PC-3 (cell line): ENCODE measurements at regions not wholly inside any gene's neighbourhood (a gene's known extent, or its start where the extent isn't known, plus 50 kb on each side); places are given as distances from the start of the nearest gene placed in this dataset.

Experiments
- ATAC-seq: fragments of 200-7000 bp; cut with Tn5 transposase; 2 replicates; pipeline ENCODE4 v1.9.1; 2020; ENCODE audit warnings: mild to moderate bottlenecking, moderate library complexity
- BruUV-seq: library from RNA; stranded (reverse); fragments of 400-500 nt; replicated peaks from 2 replicates; lab custom pipeline; 2021; lab: Mats Ljungman, UMichigan
- CTCF ChIA-PET: fragments of 300-600 bp; sonication (Branson Sonifier 250); formaldehyde crosslinking; loops from one replicate; lab custom pipeline; 2022; ENCODE audit warnings: antibody characterized with exemption; lab: Charles Lee
- POLR2A ChIA-PET: fragments of 300-600 bp; sonication (Branson Sonifier 250); formaldehyde crosslinking; loops from one replicate; lab custom pipeline; 2022; ENCODE audit warnings: antibody characterized with exemption; ENCODE audit not compliant: unreplicated experiment; lab: Charles Lee
- DNase-seq: peaks from one replicate; pipeline ENCODE4 v3.0.0-alpha.2; 2015
- H2AFZ ChIP-seq: fragments of 300-600 bp; sonication (generic); 2 replicates; pipeline ENCODE4 v1.6.0; 2016; ENCODE audit warnings: antibody characterized with exemption, low read length
- H3F3A ChIP-seq: fragments of 300-600 bp; sonication (generic); one replicate; pipeline ENCODE4 v1.6.0; 2017; ENCODE audit warnings: antibody characterized with exemption, low read length, control low read depth, mild to moderate bottlenecking; ENCODE audit not compliant: unreplicated experiment
- H3K27ac ChIP-seq: fragments of 300-600 bp; sonication (generic); 2 replicates; pipeline ENCODE4 v1.5.1; 2016; ENCODE audit warnings: mild to moderate bottlenecking, low read length
- H3K27me3 ChIP-seq: fragments of 300-600 bp; sonication (generic); 2 replicates; pipeline ENCODE4 v1.6.1; 2016; ENCODE audit warnings: low read length, mixed read lengths
- H3K36me3 ChIP-seq: fragments of 300-600 bp; sonication (generic); 2 replicates; pipeline ENCODE4 v1.6.1; 2016; ENCODE audit warnings: low read depth, mixed run types, low read length, mixed read lengths
- H3K4me1 ChIP-seq: fragments of 300-600 bp; sonication (generic); 2 replicates; pipeline ENCODE4 v1.5.1; 2016; ENCODE audit warnings: low read length; ENCODE audit not compliant: insufficient read depth
- H3K4me2 ChIP-seq: fragments of 300-600 bp; sonication (generic); 2 replicates; pipeline ENCODE4 v1.6.0; 2016; ENCODE audit warnings: low read length
- H3K4me3 ChIP-seq: fragments of 300-600 bp; sonication (generic); 2 replicates; pipeline ENCODE4 v1.5.1; 2016; ENCODE audit warnings: mild to moderate bottlenecking, low read length, mixed read lengths
- H3K79me2 ChIP-seq: fragments of 300-600 bp; sonication (generic); 2 replicates; pipeline ENCODE4 v1.6.1; 2017; ENCODE audit warnings: low read length, mixed read lengths
- H3K9ac ChIP-seq: fragments of 300-600 bp; sonication (generic); 2 replicates; pipeline ENCODE4 v1.6.0; 2016; ENCODE audit warnings: mild to moderate bottlenecking, low read length
- H3K9me2 ChIP-seq: fragments of 300-600 bp; sonication (generic); replicated peaks from 2 replicates; pipeline ENCODE4 v1.6.1; 2016; ENCODE audit warnings: mixed run types, low read length, mixed read lengths
- H3K9me3 ChIP-seq: fragments of 300-600 bp; sonication (generic); 2 replicates; pipeline ENCODE4 v1.6.1; 2016; ENCODE audit warnings: low read length, mixed read lengths
- H4K20me1 ChIP-seq: fragments of 300-600 bp; sonication (generic); 2 replicates; pipeline ENCODE4 v1.6.1; 2016; ENCODE audit warnings: low read length, mixed read lengths
- EZH2 ChIP-seq: fragments of 300-600 bp; sonication (generic); IDR thresholded peaks from one replicate; pipeline ENCODE4 v1.6.1; 2017; ENCODE audit warnings: antibody characterized with exemption, mild to moderate bottlenecking, low read length; ENCODE audit not compliant: unreplicated experiment
- EZH2phosphoT487 ChIP-seq: fragments of 300-600 bp; sonication (generic); IDR thresholded peaks from 2 replicates; pipeline ENCODE4 v1.6.1; 2018; ENCODE audit warnings: mild to moderate bottlenecking, antibody characterized with exemption, low read length, borderline replicate concordance
- intact Hi-C: fragments of 100-400 bp; cut with micrococcal nuclease; formaldehyde crosslinking; loops from 2 replicates; pipeline ENCODE4 v1.9.0; 2023
- TF ChIP-seq, protein P1 (sequence below): fragments of 300-600 bp; sonication (generic); conservative IDR thresholded peaks from 2 replicates; pipeline ENCODE4 v1.5.1; 2017; ENCODE audit warnings: antibody characterized with exemption, low read depth, mild to moderate bottlenecking, low read length

DNA sequence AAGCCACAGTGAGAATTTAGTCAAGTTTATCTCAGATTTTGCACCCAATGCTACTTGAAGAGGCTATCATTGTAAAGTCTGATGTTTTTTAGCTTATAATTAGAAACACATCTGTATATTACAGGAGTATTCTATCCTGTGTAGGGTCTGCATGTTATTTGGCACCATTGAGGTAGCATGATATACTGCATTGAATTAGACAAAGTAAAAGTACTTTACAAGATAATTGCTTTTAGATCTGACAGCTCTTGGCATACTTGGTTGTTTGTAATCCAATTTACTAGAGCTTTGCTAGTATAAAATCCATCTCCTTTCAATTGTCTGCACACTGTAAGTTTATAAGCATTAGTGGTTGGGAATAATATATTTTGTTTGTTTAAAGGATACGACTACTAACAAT, 714.3 kb downstream of the ANKRD7 start:
- no peak for ATAC-seq

DNA sequence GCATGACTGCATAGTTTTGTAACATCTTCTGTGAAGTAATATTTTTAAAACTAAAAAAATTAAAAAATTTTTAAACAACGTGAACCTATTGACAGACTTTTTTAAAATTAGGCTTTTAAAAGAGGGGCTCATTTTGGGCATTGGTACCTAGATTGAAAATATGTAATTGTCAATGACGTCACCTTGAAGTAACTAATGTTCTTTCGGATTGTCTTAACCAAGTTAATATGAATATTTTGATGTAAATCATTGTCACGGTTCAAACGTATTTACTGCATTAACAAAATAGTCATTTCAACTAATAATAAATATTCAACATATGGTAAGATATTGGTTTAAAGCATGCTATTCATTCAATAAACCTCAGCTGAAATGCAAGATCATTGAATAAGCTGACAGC, 719.8 kb downstream of the ANKRD7 start:
- H3K36me3 ChIP-seq, result no peaks in the 10 kb centered on the region
- ChIA-PET POLR2A (no interaction called here), CTCF (no interaction called here)
- no peaks in the 10 kb centered on the region for H3K4me1 ChIP-seq
- H3K4me2 ChIP-seq, result no peak overlapping the region
- no peaks in the 10 kb centered on the region for H3K79me2 ChIP-seq
- no peak for ATAC-seq
- intact Hi-C loops, result no loop called here
- no peaks in the 10 kb centered on the region for H4K20me1 ChIP-seq
- no peaks in the 10 kb centered on the region for H3K9me3 ChIP-seq
- H3K27me3 ChIP-seq, result no peaks in the 10 kb centered on the region
- no peak overlapping the region for H3K4me3 ChIP-seq
- no peaks in the 10 kb centered on the region for H3K9me2 ChIP-seq
- H3F3A ChIP-seq, result no peaks in the 10 kb centered on the region
- no peak overlapping the region for H3K27ac ChIP-seq
- TF ChIP-seq, protein P1, sequence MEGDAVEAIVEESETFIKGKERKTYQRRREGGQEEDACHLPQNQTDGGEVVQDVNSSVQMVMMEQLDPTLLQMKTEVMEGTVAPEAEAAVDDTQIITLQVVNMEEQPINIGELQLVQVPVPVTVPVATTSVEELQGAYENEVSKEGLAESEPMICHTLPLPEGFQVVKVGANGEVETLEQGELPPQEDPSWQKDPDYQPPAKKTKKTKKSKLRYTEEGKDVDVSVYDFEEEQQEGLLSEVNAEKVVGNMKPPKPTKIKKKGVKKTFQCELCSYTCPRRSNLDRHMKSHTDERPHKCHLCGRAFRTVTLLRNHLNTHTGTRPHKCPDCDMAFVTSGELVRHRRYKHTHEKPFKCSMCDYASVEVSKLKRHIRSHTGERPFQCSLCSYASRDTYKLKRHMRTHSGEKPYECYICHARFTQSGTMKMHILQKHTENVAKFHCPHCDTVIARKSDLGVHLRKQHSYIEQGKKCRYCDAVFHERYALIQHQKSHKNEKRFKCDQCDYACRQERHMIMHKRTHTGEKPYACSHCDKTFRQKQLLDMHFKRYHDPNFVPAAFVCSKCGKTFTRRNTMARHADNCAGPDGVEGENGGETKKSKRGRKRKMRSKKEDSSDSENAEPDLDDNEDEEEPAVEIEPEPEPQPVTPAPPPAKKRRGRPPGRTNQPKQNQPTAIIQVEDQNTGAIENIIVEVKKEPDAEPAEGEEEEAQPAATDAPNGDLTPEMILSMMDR, result no peak
- TF ChIP-seq EZH2phosphoT487 (no peak), EZH2 (no peak)
- H2AFZ ChIP-seq, result no peak overlapping the region
- no peak overlapping the region for H3K9ac ChIP-seq
- no TSS peak for BruUV-seq
- no peak for DNase-seq

More for the DNA sequence above, 714.3 kb downstream of the ANKRD7 start:
- ChIA-PET CTCF (no interaction called here), POLR2A (no interaction called here)
- no peaks in the 10 kb centered on the region for H3K4me1 ChIP-seq
- H3K4me3 ChIP-seq, result no peak overlapping the region
- no peaks in the 10 kb centered on the region for H4K20me1 ChIP-seq
- TF ChIP-seq, protein P1, result no peak
- TF ChIP-seq EZH2 (no peak), EZH2phosphoT487 (no peak)
- no peaks in the 10 kb centered on the region for H3F3A ChIP-seq
- H3K4me2 ChIP-seq, result no peak overlapping the region
- no peaks in the 10 kb centered on the region for H3K9me3 ChIP-seq
- H3K9me2 ChIP-seq, result no peaks in the 10 kb centered on the region
- DNase-seq, result no peak
- no peak overlapping the region for H3K27ac ChIP-seq
- no peak overlapping the region for H2AFZ ChIP-seq
- H3K36me3 ChIP-seq, result no peaks in the 10 kb centered on the region
- no peak overlapping the region for H3K9ac ChIP-seq
- intact Hi-C loops, result no loop called here
- H3K27me3 ChIP-seq, result no peaks in the 10 kb centered on the region
- no TSS peak for BruUV-seq
- H3K79me2 ChIP-seq, result no peaks in the 10 kb centered on the region

DNA sequence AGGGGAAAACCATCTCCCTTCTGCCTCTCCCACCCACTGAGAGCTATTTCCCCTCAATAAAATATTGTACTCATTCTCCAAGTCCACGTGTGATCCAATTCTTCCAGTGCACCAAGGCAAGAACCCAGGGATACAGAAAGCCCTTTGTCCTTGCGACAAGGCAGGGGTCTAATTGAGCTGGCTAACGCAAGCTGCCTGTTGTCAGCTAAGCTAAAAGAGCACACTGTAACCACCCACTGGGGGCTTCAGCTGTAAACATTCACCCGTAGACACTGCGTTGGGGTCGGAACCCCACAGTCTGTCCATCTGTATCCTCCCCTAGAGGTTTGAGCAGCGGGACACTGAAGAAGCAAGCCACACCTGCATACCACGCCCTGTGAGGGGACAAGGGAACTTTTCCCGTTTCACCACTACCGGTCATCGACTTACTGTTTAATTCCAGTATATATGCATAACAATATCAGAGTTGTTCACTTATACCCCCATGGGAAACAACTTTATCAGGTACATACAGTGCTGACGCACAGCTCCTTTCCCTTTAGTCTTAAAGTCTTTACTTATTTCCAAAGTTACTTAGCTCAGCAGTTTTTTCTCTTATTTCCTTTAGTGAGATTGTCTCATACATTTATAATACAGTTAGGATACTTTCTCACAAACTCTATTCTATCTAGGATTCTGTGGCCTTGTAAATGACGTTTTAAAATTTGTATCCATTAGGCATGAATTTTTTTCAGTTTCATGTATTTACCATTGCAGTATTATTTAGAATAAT, 721.6 kb downstream of the ANKRD7 start:
- no peaks in the 10 kb centered on the region for H3K4me1 ChIP-seq
- ChIA-PET POLR2A (interaction anchor here (0.5 kb wide), 1 partner anchor 351 kb away, joined by 3 read pairs; no protein-coding TSS in a partner anchor), CTCF (no interaction called here)
- ATAC-seq (no peak), DNase-seq (no peak)
- H3K36me3 ChIP-seq, result no peaks in the 10 kb centered on the region
- H3K79me2 ChIP-seq, result no peaks in the 10 kb centered on the region
- no TSS peak for BruUV-seq
- no peak overlapping the region for H3K9ac ChIP-seq
- no peak overlapping the region for H2AFZ ChIP-seq
- TF ChIP-seq EZH2phosphoT487 (no peak), EZH2 (no peak)
- TF ChIP-seq, protein P1, result no peak
- H3K9me3 ChIP-seq, result no peaks in the 10 kb centered on the region
- no peak overlapping the region for H3K4me3 ChIP-seq
- no peaks in the 10 kb centered on the region for H3K27me3 ChIP-seq
- intact Hi-C loops, result no loop called here
- no peak overlapping the region for H3K27ac ChIP-seq
- no peak overlapping the region for H3K4me2 ChIP-seq
- no peaks in the 10 kb centered on the region for H3F3A ChIP-seq
- no peaks in the 10 kb centered on the region for H4K20me1 ChIP-seq
- H3K9me2 ChIP-seq, result no peaks in the 10 kb centered on the region
